ENCODE measurements at regions not wholly inside any gene's neighbourhood (a gene's known extent, or its start where the extent isn't known, plus 50 kb on each side); places are given as distances from the start of the nearest gene placed in this dataset.
"Not testable (repeated sequence)": the region's sequence is repeated elsewhere in the genome, so short reads cannot be mapped to it uniquely, and the experiment has no call there.

GRCh38 chr2:16420421-16420820, 245.2 kb downstream of the CYRIA start:
- Histone ChIP-seq H3K27me3 (ENCODE audit: control insufficient read depth in 5 of 5, insufficient read depth in 4 of 5, low read length in 5 of 5) (peaks cover 0 to 5% (median 0%) of the 10 kb centered on the region in 5 donors), H3K4me1 (ENCODE audit: control insufficient read depth in 5 of 5, insufficient read depth in 5 of 5, low read length in 5 of 5) (no peaks in the 10 kb centered on the region), H3K9me3 (ENCODE audit: control insufficient read depth in 5 of 5, low read length in 5 of 5) (peaks cover 0 to 4% (median 0%) of the 10 kb centered on the region in 5 donors), H3K4me3 (ENCODE audit: low read depth in 1 of 5, low read length in 5 of 5) (no peak overlapping the region), H3K36me3 (ENCODE audit: control insufficient read depth in 5 of 5, insufficient read depth in 5 of 5, low read length in 5 of 5) (no peaks in the 10 kb centered on the region), H3K9ac (ENCODE audit: low read length in 5 of 5) (no peak overlapping the region), H3K27ac (ENCODE audit: low read depth, low read length) (no peak overlapping the region)

GRCh38 chr2:16417726-16418125, 247.9 kb downstream of the CYRIA start:
- Histone ChIP-seq H3K4me3 (ENCODE audit: low read depth in 1 of 5, low read length in 5 of 5) (no peak overlapping the region), H3K9ac (ENCODE audit: low read length in 5 of 5) (no peak overlapping the region), H3K27me3 (ENCODE audit: control insufficient read depth in 5 of 5, insufficient read depth in 4 of 5, low read length in 5 of 5) (peaks cover 0 to 5% (median 0%) of the 10 kb centered on the region in 5 donors), H3K9me3 (ENCODE audit: control insufficient read depth in 5 of 5, low read length in 5 of 5) (no peaks in the 10 kb centered on the region), H3K4me1 (ENCODE audit: control insufficient read depth in 5 of 5, insufficient read depth in 5 of 5, low read length in 5 of 5) (no peaks in the 10 kb centered on the region), H3K27ac (ENCODE audit: low read depth, low read length) (no peak overlapping the region), H3K36me3 (ENCODE audit: control insufficient read depth in 5 of 5, insufficient read depth in 5 of 5, low read length in 5 of 5) (no peaks in the 10 kb centered on the region)

DNA sequence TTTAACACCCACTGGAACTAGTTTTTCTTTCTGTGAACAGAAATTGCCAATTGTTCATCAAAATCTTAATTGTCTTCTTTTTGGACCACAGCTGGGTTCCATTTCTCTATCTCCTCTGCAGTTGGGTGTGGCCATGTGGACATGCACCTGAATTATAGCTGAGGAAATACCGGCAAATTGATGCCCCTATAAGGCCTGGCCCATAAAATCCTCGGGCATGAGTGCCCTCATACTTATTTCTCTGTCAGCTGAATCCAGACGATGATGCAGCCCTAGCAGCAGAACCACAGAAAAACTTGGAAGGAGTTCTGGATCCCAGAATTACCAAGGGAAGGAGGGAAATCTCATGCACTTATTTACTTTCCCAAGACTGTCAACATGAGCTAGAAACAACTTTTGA, 249.0 kb downstream of the CYRIA start:
- H3K36me3 ChIP-seq (ENCODE audit: control insufficient read depth in 5 of 5, insufficient read depth in 5 of 5, low read length in 5 of 5), result no peaks in the 10 kb centered on the region
- no peaks in the 10 kb centered on the region for H3K4me1 ChIP-seq (ENCODE audit: control insufficient read depth in 5 of 5, insufficient read depth in 5 of 5, low read length in 5 of 5)
- no peaks in the 10 kb centered on the region for H3K9me3 ChIP-seq (ENCODE audit: control insufficient read depth in 5 of 5, low read length in 5 of 5)
- no peak overlapping the region for H3K9ac ChIP-seq (ENCODE audit: low read length in 5 of 5)
- peaks cover 0 to 5% (median 0%) of the 10 kb centered on the region in 5 donors for H3K27me3 ChIP-seq (ENCODE audit: control insufficient read depth in 5 of 5, insufficient read depth in 4 of 5, low read length in 5 of 5)
- H3K27ac ChIP-seq (ENCODE audit: low read depth, low read length), result no peak overlapping the region
- H3K4me3 ChIP-seq (ENCODE audit: low read depth in 1 of 5, low read length in 5 of 5), result no peak overlapping the region

DNA sequence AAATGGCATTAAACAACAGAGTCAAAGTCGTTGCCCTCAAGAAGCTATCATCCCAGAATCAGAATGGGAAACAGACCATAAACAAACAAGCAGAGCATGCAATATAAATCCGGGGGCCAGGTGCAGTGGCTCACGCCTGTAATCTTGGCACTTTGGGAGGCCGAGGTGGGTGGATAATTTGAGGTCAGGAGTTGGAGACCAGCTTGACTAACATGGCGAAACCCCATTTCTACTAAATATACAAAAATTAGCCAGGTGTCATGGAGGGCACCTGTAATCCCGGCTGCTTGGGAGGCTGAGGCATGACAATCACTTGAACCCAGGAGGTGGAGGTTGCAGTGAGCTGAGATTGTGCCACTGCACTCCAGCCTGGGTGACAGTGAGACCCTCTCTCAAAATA, 249.8 kb downstream of the CYRIA start:
- H3K4me1 ChIP-seq (ENCODE audit: control insufficient read depth in 5 of 5, insufficient read depth in 5 of 5, low read length in 5 of 5); H3K4me3 ChIP-seq (ENCODE audit: low read depth in 1 of 5, low read length in 5 of 5); H3K27me3 ChIP-seq (ENCODE audit: control insufficient read depth in 5 of 5, insufficient read depth in 4 of 5, low read length in 5 of 5); H3K27ac ChIP-seq (ENCODE audit: low read depth, low read length); H3K36me3 ChIP-seq (ENCODE audit: control insufficient read depth in 5 of 5, insufficient read depth in 5 of 5, low read length in 5 of 5); H3K9ac ChIP-seq (ENCODE audit: low read length in 5 of 5); H3K9me3 ChIP-seq (ENCODE audit: control insufficient read depth in 5 of 5, low read length in 5 of 5): not testable (repeated sequence)

DNA sequence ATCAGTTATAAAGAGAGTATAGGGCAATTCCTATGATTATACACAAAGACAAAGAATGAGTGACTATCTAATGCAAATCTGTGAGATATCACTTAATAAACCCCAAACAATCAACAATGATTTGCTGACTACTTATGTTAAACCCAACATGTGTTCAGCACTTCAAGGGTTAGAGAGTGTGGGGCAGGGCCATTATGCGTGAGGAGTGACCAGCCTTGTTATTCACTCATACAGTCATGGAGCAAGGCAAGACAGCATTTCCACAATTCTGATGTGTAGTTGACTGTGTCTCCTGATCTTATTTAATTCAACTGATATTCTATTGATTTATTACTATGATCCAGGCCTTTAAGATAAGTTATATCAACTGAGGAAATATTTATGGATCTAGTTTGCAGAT, 251.7 kb downstream of the CYRIA start:
- no peak overlapping the region for H3K4me3 ChIP-seq (ENCODE audit: low read depth in 1 of 5, low read length in 5 of 5)
- no peaks in the 10 kb centered on the region for H3K4me1 ChIP-seq (ENCODE audit: control insufficient read depth in 5 of 5, insufficient read depth in 5 of 5, low read length in 5 of 5)
- H3K9ac ChIP-seq (ENCODE audit: low read length in 5 of 5), result no peak overlapping the region
- H3K36me3 ChIP-seq (ENCODE audit: control insufficient read depth in 5 of 5, insufficient read depth in 5 of 5, low read length in 5 of 5), result no peaks in the 10 kb centered on the region
- H3K27me3 ChIP-seq (ENCODE audit: control insufficient read depth in 5 of 5, insufficient read depth in 4 of 5, low read length in 5 of 5), result no peaks in the 10 kb centered on the region
- no peaks in the 10 kb centered on the region for H3K9me3 ChIP-seq (ENCODE audit: control insufficient read depth in 5 of 5, low read length in 5 of 5)
- H3K27ac ChIP-seq (ENCODE audit: low read depth, low read length), result no peak overlapping the region

DNA sequence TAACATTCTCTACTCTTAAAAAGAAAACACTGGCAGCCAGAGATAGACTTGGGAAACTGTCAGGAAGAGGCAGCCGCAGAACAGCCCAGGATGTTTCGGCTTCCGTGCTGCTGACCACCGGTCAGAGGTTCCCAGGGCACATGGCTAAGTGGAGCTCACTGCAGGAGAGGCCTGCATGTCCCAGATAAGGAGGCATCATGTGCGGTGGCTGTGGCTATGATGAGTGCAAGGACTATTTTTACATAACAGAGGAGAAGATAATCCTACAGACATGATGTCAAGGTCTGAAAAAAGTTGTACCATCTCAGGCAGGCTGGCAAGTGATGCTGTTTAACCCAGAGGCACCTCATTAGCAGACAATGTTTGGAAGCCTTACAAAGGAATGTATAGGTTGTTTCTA, 252.3 kb downstream of the CYRIA start:
- Histone ChIP-seq H3K4me1 (ENCODE audit: control insufficient read depth in 5 of 5, insufficient read depth in 5 of 5, low read length in 5 of 5) (no peaks in the 10 kb centered on the region), H3K4me3 (ENCODE audit: low read depth in 1 of 5, low read length in 5 of 5) (no peak overlapping the region), H3K9me3 (ENCODE audit: control insufficient read depth in 5 of 5, low read length in 5 of 5) (no peaks in the 10 kb centered on the region), H3K36me3 (ENCODE audit: control insufficient read depth in 5 of 5, insufficient read depth in 5 of 5, low read length in 5 of 5) (no peaks in the 10 kb centered on the region), H3K27ac (ENCODE audit: low read depth, low read length) (no peak overlapping the region), H3K27me3 (ENCODE audit: control insufficient read depth in 5 of 5, insufficient read depth in 4 of 5, low read length in 5 of 5) (no peaks in the 10 kb centered on the region), H3K9ac (ENCODE audit: low read length in 5 of 5) (no peak overlapping the region)

GRCh38 chr2:16412321-16413030, 253.2 kb downstream of the CYRIA start:
- no peak overlapping the region for H3K4me3 ChIP-seq (ENCODE audit: low read depth in 1 of 5, low read length in 5 of 5)
- no peaks in the 10 kb centered on the region for H3K9me3 ChIP-seq (ENCODE audit: control insufficient read depth in 5 of 5, low read length in 5 of 5)

DNA sequence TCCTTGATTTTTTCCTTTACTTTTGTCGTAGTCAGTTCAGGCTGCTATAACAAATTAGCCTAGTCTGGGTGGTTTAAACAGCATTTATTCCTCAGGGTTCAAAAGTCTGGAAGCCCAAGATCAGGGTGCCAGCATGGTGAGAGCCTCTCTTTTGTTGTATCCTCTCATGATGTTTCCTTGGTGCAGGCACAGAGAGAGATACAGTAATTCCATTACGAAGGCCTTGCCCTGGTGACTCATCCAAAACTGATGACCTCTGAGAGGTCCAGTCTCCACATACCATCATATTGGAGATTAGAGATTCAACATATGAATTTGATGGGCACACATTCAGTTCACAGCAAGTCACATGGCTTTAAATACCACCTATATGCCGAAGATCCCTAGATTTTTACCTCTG, 253.8 kb downstream of the CYRIA start:
- no peaks in the 10 kb centered on the region for H3K27me3 ChIP-seq (ENCODE audit: control insufficient read depth in 5 of 5, insufficient read depth in 4 of 5, low read length in 5 of 5)
- no peaks in the 10 kb centered on the region for H3K36me3 ChIP-seq (ENCODE audit: control insufficient read depth in 5 of 5, insufficient read depth in 5 of 5, low read length in 5 of 5)
- H3K27ac ChIP-seq (ENCODE audit: low read depth, low read length), result no peak overlapping the region
- no peak overlapping the region for H3K4me3 ChIP-seq (ENCODE audit: low read depth in 1 of 5, low read length in 5 of 5)
- H3K9me3 ChIP-seq (ENCODE audit: control insufficient read depth in 5 of 5, low read length in 5 of 5), result no peaks in the 10 kb centered on the region
- H3K9ac ChIP-seq (ENCODE audit: low read length in 5 of 5), result no peak overlapping the region
- no peaks in the 10 kb centered on the region for H3K4me1 ChIP-seq (ENCODE audit: control insufficient read depth in 5 of 5, insufficient read depth in 5 of 5, low read length in 5 of 5)

More at GRCh38 chr2:16412321-16413030, 253.2 kb downstream of the CYRIA start:
- H3K27ac ChIP-seq (ENCODE audit: low read depth, low read length), result no peak overlapping the region
- no peaks in the 10 kb centered on the region for H3K4me1 ChIP-seq (ENCODE audit: control insufficient read depth in 5 of 5, insufficient read depth in 5 of 5, low read length in 5 of 5)
- no peaks in the 10 kb centered on the region for H3K27me3 ChIP-seq (ENCODE audit: control insufficient read depth in 5 of 5, insufficient read depth in 4 of 5, low read length in 5 of 5)
- no peaks in the 10 kb centered on the region for H3K36me3 ChIP-seq (ENCODE audit: control insufficient read depth in 5 of 5, insufficient read depth in 5 of 5, low read length in 5 of 5)
- no peak overlapping the region for H3K9ac ChIP-seq (ENCODE audit: low read length in 5 of 5)

DNA sequence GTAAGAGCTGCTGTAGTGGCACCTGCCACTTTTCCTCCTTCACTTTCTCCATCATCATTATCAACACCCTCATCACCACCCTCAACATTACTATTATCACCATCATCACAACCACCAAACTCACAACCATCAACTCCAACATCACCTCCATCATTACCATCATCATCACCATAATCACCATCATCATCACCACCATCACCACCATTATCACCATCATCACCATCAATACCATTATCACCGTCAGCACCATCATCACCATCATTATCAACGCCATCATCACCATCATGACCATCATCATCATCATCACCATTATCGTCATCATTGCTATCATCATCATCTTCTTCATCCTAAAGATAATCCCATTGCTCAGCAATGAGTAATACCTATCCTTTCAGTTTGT, 255.8 kb downstream of the CYRIA start:
- Histone ChIP-seq H3K27ac (ENCODE audit: low read depth, low read length) (no peak overlapping the region), H3K36me3 (ENCODE audit: control insufficient read depth in 5 of 5, insufficient read depth in 5 of 5, low read length in 5 of 5) (no peaks in the 10 kb centered on the region), H3K9ac (ENCODE audit: low read length in 5 of 5) (no peak overlapping the region), H3K27me3 (ENCODE audit: control insufficient read depth in 5 of 5, insufficient read depth in 4 of 5, low read length in 5 of 5) (no peaks in the 10 kb centered on the region), H3K4me1 (ENCODE audit: control insufficient read depth in 5 of 5, insufficient read depth in 5 of 5, low read length in 5 of 5) (no peaks in the 10 kb centered on the region), H3K4me3 (ENCODE audit: low read depth in 1 of 5, low read length in 5 of 5) (no peak overlapping the region), H3K9me3 (ENCODE audit: control insufficient read depth in 5 of 5, low read length in 5 of 5) (no peaks in the 10 kb centered on the region)

DNA sequence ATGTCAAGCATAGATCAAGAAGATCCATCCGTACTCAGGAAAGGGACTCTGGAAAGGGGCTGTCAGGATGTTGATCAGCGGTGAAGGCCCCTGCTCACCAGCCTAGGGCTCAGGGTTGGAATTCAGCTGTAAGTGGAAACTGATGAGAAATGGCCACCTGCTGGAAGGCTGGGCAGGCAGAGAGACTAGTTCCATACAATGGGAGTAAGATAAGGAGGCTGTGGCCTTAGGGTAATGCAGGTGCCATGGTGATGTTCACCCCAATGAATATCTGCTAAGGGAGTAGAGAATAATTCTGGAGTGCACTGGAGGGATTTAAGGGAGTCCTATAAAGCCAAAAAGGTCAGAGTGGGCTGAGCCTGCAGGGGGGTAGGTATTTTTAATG, 256.6 kb downstream of the CYRIA start:
- Histone ChIP-seq H3K4me3 (ENCODE audit: low read depth in 1 of 5, low read length in 5 of 5) (no peak overlapping the region), H3K9ac (ENCODE audit: low read length in 5 of 5) (no peak overlapping the region), H3K27ac (ENCODE audit: low read depth, low read length) (no peak overlapping the region), H3K9me3 (ENCODE audit: control insufficient read depth in 5 of 5, low read length in 5 of 5) (no peaks in the 10 kb centered on the region), H3K4me1 (ENCODE audit: control insufficient read depth in 5 of 5, insufficient read depth in 5 of 5, low read length in 5 of 5) (no peaks in the 10 kb centered on the region), H3K27me3 (ENCODE audit: control insufficient read depth in 5 of 5, insufficient read depth in 4 of 5, low read length in 5 of 5) (no peaks in the 10 kb centered on the region), H3K36me3 (ENCODE audit: control insufficient read depth in 5 of 5, insufficient read depth in 5 of 5, low read length in 5 of 5) (no peaks in the 10 kb centered on the region)
